Fibroblast of lung (primary cell): ENCODE measurements at regions not wholly inside any gene's neighbourhood (a gene's known extent, or its start where the extent isn't known, plus 50 kb on each side); places are given as distances from the start of the nearest gene placed in this dataset.

Experiments
- CTCF ChIP-seq, 2 donors: IDR thresholded peaks in 1 of 2; conservative IDR thresholded peaks in 1 of 2; 1 replicate in 1 of 2; 2 replicates in 1 of 2; pipeline ENCODE4 v1.5.1; 2011 to 2012; ENCODE audit warnings: low read length in 2 of 2, control low read depth in 1 of 2, inconsistent platforms in 1 of 2, low read depth in 1 of 2, mild to moderate bottlenecking in 1 of 2
- EZH2 ChIP-seq: IDR thresholded peaks from 2 replicates; pipeline ENCODE4 v1.5.1; 2012; ENCODE audit warnings: low read length, control low read depth, mild to moderate bottlenecking; ENCODE audit errors: missing control alignments

- TF ChIP-seq CTCF (conservative IDR thresholded peaks at IDR 0.05 in 1 of 2, IDR thresholded peaks at IDR 0.05 in 1 of 2; ENCODE audit: low read depth in 1 of 2, low read length in 2 of 2): no peak
- TF ChIP-seq EZH2: no peak
Measured at GRCh38 chr12:125271892-125272291, 206.7 kb downstream of the AACS start.
